Neutrophil (primary cell): ENCODE measurements at regions not wholly inside any gene's neighbourhood (a gene's known extent, or its start where the extent isn't known, plus 50 kb on each side); places are given as distances from the start of the nearest gene placed in this dataset.

Experiments used
- H3K27ac ChIP-seq: fragments of 200-600 bp; sonication (generic); 2 replicates; pipeline ENCODE4 v1.5.1; 2016; ENCODE audit warnings: mild to moderate bottlenecking, moderate library complexity
- H3K27me3 ChIP-seq: fragments of 200-600 bp; sonication (generic); 2 replicates; pipeline ENCODE4 v1.6.0; 2016; ENCODE audit warnings: mild to moderate bottlenecking
- H3K36me3 ChIP-seq: fragments of 200-600 bp; sonication (generic); 2 replicates; pipeline ENCODE4 v1.5.1; 2017
- H3K4me1 ChIP-seq, 2 experiments: fragments of 200-600 bp in 1 of 2; sonication (generic) in 1 of 2; 1 replicate in 1 of 2; 2 replicates in 1 of 2; pipeline versions ENCODE4 v1.5.1 to v1.6.1; 2013 to 2016; ENCODE audit warnings: low read depth in 1 of 2, low read length in 1 of 2, mild to moderate bottlenecking in 1 of 2, moderate library complexity in 1 of 2; ENCODE audit not compliant: control insufficient read depth in 1 of 2, insufficient read depth in 1 of 2
- H3K4me3 ChIP-seq, 2 experiments: fragments of 200-600 bp in 1 of 2; sonication (generic) in 1 of 2; 1 replicate in 1 of 2; 2 replicates in 1 of 2; pipeline ENCODE4 v1.5.1; 2013 to 2016; ENCODE audit warnings: low read depth in 1 of 2, low read length in 1 of 2, mild to moderate bottlenecking in 1 of 2, moderate library complexity in 1 of 2
- H3K9me3 ChIP-seq: fragments of 200-600 bp; sonication (generic); 2 replicates; pipeline ENCODE4 v1.5.1; 2016
- CTCF ChIP-seq: fragments of 200-600 bp; sonication (generic); IDR thresholded peaks from 2 replicates; pipeline ENCODE4 v1.5.1; 2016; ENCODE audit warnings: antibody characterized with exemption

GRCh38 chr2:60100034-60100433, 453.4 kb downstream of the BCL11A start:
- no peak overlapping the region for H3K27ac ChIP-seq
- H3K4me1 ChIP-seq, result peaks cover 36 to 42% of the 10 kb centered on the region in 2 experiments
- no peaks in the 10 kb centered on the region for H3K36me3 ChIP-seq
- H3K4me3 ChIP-seq, result peak overlapping the region in 1 of 2 experiments; percentile 13
- H3K9me3 ChIP-seq, result no peaks in the 10 kb centered on the region
- TF ChIP-seq CTCF, result no peak
- no peaks in the 10 kb centered on the region for H3K27me3 ChIP-seq

DNA sequence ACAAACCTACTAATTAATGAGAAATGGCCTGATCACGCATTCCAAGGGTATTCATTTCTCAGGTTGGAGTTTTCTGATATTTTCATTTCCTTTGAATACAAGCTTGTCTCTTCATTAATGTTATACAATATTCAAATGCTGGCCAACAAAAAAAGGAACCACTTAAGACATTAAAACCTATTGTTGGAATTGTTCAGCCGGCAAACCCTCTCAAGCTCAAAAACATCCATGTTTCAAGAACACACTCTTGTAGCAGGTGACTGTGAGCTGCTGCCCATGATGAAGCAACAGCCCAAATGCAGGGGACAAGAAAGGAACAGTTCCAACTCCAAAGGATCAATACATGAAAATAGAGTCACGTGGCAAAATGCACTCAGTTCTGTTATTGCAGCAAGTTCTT, 454.5 kb downstream of the BCL11A start:
- H3K27ac ChIP-seq, result no peak overlapping the region
- TF ChIP-seq CTCF, result no peak
- H3K27me3 ChIP-seq, result no peaks in the 10 kb centered on the region
- H3K4me1 ChIP-seq, result peaks cover 29 to 37% of the 10 kb centered on the region in 2 experiments
- no peaks in the 10 kb centered on the region for H3K36me3 ChIP-seq
- no peaks in the 10 kb centered on the region for H3K9me3 ChIP-seq
- H3K4me3 ChIP-seq, result no peak overlapping the region

GRCh38 chr2:60097298-60097697, 456.2 kb downstream of the BCL11A start:
- TF ChIP-seq CTCF, result no peak
- Histone ChIP-seq H3K27me3 (no peaks in the 10 kb centered on the region), H3K27ac (no peak overlapping the region), H3K36me3 (no peaks in the 10 kb centered on the region), H3K9me3 (no peaks in the 10 kb centered on the region), H3K4me3 (no peak overlapping the region), H3K4me1 (peaks cover 29 to 37% of the 10 kb centered on the region in 2 experiments)

GRCh38 chr2:60096556-60096955, 456.9 kb downstream of the BCL11A start:
- Histone ChIP-seq H3K27ac (no peak overlapping the region), H3K27me3 (no peaks in the 10 kb centered on the region), H3K4me3 (no peak overlapping the region), H3K4me1 (peaks cover 29 to 37% of the 10 kb centered on the region in 2 experiments), H3K36me3 (no peaks in the 10 kb centered on the region), H3K9me3 (no peaks in the 10 kb centered on the region)
- TF ChIP-seq CTCF, result no peak

- H3K27ac ChIP-seq, result no peak overlapping the region
Observed at GRCh38 chr2:60095903-60096302, 457.6 kb downstream of the BCL11A start.

More at GRCh38 chr2:60095903-60096302, 457.6 kb downstream of the BCL11A start:
- H3K36me3 ChIP-seq, result no peaks in the 10 kb centered on the region
- no peaks in the 10 kb centered on the region for H3K9me3 ChIP-seq
- no peak overlapping the region for H3K4me3 ChIP-seq
- no peak for TF ChIP-seq CTCF
- no peaks in the 10 kb centered on the region for H3K27me3 ChIP-seq
- H3K4me1 ChIP-seq, result peaks cover 29 to 37% of the 10 kb centered on the region in 2 experiments
